NCI-H2107 treated with DMSO at 0.1 percent for 48 hours (cell line): ENCODE measurements at regions not wholly inside any gene's neighbourhood (a gene's known extent, or its start where the extent isn't known, plus 50 kb on each side); places are given as distances from the start of the nearest gene placed in this dataset.
A peak's percentile ranks its signal among the peaks of the same experiment; 100 is the strongest.

Experiments
- DNase-seq: peaks from one replicate; lab custom pipeline; 2025; ENCODE audit not compliant: unreplicated experiment; lab: John Stamatoyannopoulos, UW

- no peak for DNase-seq
Observed at GRCh38 chr4:38582445-38582844, 81.6 kb upstream of the KLF3 start.

DNA sequence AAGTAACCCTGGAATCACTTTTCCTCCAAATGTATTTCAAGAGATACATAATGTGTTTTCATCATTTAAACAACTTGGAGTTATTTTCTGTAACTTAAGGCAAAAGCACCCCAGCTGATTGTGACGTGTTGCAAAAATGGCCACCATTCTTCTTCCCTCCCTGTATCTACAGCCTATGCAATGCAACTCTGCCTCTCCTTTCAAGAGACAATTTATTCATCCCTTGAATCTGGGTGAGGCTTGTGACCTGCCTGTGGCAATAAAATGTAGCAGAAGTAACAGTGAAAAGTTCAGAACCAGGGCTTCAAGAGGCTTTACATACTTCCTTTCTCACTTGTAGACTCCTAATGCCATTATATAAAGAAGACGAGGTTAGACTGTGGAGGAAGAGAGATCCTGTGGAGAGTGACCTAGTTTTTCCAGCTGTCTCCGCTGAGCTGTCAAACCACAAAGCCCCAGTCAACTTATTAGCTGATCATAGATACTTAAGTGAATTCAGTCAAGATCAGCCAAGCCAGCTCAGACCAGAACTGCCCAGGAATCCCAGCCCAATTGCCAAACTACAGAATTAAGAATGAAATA, 81.0 kb upstream of the KLF3 start:
- DNase-seq = no peak

- no peak for DNase-seq
Observed at GRCh38 chr4:38585871-38586270, 78.1 kb upstream of the KLF3 start.

- no peak for DNase-seq
Observed at GRCh38 chr4:38587106-38587505, 76.9 kb upstream of the KLF3 start.

- DNase-seq = no peak
Observed at GRCh38 chr4:38590046-38590445, 74.0 kb upstream of the KLF3 start.

DNA sequence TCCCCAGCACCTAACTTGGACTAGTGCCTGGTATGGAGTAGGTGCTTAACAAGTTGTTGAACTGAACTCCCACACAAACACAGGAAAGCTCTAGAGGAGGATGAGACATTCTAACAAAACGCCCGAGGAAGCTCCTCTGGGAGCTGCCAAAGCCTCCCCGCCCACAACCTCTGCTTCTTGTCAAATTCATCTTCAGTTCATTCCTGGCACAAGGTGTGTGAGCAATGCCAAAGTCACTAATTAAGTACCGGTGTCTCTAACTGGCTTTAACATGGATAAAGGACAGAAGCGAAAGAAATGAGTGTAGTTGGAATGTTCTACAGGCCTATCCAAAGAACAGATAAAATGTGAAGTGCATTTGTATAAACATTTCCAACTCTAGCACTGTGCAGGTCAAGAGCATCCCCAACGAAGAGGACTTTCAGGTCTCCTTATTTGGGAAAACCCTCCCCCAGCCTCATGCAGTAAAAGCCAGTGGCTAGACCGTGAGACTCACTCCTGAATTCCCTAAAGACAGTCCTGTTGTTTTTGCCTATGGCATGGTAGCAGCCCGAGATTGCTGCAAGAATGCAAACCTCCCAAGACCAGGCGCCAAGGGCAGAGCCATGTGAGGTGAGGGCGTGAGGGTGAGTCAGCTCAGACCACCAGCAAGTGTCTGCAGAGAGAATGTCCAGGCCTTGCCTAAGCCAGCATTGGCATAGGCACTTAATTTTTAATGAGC, 72.2 kb upstream of the KLF3 start:
- DNase-seq = no peak

DNA sequence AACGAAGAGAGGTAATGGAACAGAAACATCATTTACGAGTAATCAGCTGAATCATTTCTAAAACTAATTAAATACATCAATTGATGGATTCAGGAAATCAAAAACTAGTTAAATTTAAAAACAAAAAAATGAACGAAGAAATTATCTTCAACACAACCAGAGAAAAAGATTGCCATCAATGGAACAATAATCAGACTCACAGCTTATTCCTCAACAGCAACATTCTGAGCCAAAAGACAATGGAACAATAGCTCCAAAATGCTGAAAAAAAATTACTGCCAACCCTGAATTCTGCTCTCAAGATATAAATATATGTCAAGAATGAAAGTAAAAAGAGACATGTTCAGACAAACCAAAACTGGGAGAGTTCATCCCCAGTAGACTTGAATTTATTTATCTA, 65.5 kb upstream of the KLF3 start:
- no peak for DNase-seq

- DNase-seq = no peak
Observed at GRCh38 chr4:38600575-38600974, 63.4 kb upstream of the KLF3 start.

DNA sequence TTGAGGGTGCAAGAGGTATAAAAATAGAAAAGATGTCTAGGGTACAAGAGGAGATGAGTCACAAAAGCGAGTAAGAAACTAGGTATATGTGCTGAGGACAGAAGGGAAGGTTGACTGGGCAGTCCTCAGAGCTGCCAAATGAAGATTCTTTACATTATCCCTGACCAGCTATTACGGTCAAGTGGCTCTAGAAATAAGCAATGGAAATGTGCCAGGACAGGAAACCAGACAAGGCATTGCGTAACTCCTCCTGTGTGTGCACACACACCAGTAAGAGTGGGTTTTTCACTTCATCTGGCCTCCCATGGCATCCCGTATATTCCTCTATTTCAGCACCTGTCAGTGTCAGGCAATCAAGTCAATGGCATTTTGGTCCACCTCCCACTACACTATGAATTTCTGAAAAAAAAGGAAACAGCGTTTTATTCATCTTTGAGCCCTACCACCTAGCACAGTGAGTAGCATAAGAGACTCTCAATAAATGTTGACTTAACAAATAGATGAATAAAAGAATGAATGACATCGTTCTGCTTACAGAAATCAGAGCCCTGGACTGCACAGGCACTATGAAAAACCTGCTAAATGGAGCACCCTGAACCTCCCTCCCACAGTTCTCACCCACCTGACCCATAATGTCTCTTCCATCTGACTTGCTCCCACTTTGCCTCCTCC, 62.6 kb upstream of the KLF3 start:
- no peak for DNase-seq

- DNase-seq = no peak
Observed at GRCh38 chr4:38601916-38602291, 62.1 kb upstream of the KLF3 start.

DNA sequence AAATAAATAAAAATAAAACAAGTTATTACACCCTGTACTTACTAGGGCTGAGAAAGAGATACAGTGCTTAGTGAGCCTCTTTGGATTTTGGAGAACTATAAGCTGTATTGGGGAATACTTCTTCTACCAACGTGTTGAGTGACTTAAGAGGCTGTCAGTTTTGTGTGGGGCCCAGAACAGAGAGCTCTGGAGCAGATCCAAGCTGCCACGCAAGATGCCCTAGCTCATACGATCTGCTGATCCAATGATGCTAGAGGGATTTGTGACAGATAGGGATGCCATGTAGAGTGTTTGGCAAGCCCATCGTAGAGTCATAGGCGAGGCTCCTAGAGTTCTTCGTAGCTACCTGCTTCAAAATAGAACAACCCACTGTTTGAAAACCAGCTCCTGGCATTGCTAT, 60.3 kb upstream of the KLF3 start:
- DNase-seq = no peak

DNA sequence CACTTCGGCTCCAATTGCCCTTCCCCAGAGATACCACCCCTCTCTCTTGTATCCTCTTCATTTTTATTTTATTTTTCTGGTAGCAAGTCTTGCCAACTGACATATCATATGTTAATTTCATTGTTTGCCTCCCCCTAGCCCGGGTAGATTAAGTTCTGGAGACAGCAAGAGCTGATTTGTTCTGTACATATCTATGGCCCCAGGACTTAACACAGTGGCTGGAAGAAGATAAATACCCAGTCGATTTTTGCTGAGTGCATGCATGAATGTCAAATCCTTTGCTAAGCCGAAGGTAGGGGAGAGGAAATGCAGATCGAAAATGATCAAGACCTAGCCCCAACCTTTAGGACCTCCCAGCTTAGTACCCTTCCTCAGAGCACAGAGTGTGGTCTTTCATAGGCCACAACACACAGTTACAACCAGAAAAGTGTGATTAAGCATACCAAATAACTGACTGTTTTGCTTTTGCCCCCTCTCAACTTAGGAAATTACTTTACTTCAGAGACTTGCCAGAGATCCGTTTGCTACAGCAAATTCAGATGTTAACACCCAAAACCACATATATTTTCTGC, 58.7 kb upstream of the KLF3 start:
- no peak for DNase-seq

DNA sequence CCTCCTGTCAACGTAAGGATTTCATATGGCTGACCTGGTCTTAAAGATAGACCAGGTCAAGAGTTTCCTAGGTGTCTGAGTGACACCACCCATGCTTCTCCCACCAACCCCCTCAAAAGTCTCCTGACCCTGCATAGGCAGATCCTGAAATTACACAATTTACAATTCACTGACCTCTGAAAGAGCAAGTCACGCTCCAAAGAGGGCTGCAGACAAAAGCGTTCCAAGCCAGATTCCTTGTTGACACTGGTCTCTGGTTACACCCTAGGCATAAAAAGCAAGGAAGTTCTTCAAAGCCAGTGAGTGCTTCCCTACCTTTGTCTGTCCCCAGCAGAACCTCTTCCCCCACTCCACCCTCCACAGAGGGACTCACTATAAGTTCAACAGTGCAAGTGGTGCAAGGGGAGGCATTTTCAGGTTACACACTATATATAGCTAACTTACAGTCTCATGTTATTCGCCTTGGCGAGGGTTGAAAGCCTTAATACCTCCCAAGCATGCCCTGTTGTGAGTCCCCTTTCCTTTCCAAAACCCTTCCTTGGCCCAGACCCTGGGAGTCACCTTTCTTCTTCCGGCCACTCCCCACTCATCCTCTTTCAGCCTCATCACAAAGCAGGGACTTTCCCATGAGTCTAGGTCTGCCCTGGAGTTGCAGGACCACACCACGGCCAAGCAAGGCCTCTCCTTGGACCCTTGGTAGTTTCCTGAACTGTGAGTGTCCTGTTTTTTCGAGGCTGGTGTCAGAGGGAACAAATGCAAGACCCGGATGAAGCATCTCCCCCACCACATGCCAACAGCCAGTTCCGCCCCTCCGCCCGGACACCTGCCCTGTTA, 58.0 kb upstream of the KLF3 start:
- DNase-seq = peak; percentile 91

DNA sequence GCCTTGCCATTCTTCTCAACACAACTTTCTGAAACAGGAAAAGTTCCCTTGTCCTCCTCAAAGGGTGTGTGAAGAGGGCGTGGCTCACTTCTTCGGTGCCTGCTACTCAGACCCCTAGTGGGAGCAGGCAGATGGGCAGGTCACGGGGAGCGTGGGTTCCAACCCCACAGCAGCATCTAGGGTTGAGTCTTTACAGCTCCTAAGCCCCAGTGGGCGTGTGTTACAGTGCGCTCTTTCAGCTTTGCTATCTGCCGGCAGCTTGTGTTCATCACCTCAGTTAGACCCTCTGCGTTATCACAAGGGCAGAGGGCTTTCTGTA, 57.5 kb upstream of the KLF3 start:
- no peak for DNase-seq

DNA sequence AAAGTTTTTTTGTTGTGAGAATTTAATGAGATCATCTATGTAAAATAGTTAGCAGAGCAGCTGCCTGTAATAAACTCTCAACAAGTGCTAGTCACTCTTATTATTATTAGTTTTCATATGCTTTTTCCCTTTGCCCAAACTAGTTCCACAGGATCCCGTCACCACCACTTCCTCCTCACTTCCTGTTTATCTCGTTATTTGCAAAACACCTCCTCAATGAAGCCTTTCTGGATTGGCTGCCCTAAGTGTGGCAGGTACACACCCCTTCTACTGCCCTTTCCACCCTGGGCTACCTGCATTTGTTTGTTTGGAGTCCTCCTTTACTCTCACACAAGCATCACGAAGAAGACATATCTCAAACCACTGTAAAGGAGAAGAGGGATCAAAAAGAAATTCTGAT, 54.4 kb upstream of the KLF3 start:
- DNase-seq = no peak

GRCh38 chr4:38610521-38610920, 53.5 kb upstream of the KLF3 start:
- DNase-seq = no peak

DNA sequence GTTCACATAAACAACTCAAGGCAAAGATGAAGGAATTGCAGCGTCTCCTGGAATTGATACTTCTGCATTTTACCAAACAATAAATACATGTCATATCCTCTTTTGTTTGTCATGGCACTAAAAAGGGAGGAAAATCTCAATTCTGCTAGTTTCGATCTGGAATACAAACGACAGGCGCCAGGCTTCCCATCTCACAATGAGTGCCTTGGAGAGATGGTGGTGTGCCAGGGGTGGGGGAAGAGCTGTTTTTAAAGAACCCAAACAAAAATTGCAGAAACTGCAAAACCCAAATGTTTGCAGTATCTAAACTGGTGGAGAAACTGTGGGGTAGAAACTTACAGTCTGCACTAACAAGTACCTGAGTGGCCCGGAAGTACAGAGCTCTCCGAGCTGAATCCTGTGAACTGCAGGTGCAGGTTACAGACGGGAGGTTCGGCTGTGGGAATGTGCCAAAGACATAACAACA, 53.0 kb upstream of the KLF3 start:
- peak; percentile 8 for DNase-seq

- DNase-seq = no peak
Observed at GRCh38 chr4:38611676-38612075, 52.3 kb upstream of the KLF3 start.

DNA sequence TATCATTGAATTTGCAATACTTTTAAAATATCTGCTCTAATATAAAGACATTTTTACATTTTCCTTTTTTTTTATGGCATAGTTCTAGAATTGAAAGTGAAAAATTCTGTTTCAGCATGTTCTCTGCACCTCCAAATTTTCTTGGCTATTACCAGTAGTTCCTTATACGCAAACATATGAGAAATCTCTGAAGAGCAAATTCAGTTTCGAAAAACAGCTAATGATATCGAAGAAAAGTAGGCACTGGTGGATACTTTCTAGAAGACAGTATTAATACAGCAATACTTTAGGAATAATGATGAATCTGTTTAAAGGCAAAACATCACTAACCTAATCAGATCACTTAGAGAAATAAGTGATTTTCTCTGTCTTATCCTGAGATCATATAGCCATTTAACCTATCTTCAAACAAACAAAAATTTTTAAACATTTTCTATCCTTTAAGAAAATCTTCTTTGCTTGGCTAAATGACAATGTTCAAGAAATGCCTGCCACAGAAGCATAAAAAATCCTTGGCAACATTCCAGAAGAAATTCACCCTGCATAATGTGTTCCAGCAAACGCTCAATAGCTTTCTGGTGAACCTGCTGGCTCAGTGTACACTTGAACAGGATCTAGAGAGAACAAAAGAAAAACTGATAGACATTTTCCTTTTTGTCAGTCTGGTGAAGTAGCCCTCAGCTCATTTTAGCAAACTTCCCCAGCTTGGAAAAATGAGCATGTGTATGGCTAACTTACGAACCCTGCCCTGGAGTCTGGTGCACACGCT, 51.2 kb upstream of the KLF3 start:
- DNase-seq = peak; percentile 59
